Neural cell (in vitro differentiated cells): ENCODE measurements at regions not wholly inside any gene's neighbourhood (a gene's known extent, or its start where the extent isn't known, plus 50 kb on each side); places are given as distances from the start of the nearest gene placed in this dataset.

ENCODE experiments used
- H2AFZ ChIP-seq: fragments of 200-600, 300-800 bp; sonication (generic), shearing (Covaris generic); 2 replicates; pipeline ENCODE4 v1.6.0; 2014; ENCODE audit warnings: low read depth, mild to moderate bottlenecking, antibody characterized with exemption, low read length, moderate library complexity
- H3F3A ChIP-seq: fragments of 200-600 bp; shearing (Covaris generic); 2 replicates; pipeline ENCODE4 v1.6.1; 2016; ENCODE audit warnings: mild to moderate bottlenecking, moderate library complexity, mixed read lengths, antibody characterized with exemption, low read length; ENCODE audit not compliant: insufficient read depth, poor library complexity, severe bottlenecking
- H3K27ac ChIP-seq: fragments of 200-600, 300-800 bp; sonication (generic), shearing (Covaris generic); 2 replicates; pipeline ENCODE4 v1.5.1; 2014; ENCODE audit warnings: mild to moderate bottlenecking, low read length, moderate library complexity
- H3K27me3 ChIP-seq: fragments of 300-800, 200-600 bp; sonication (generic), shearing (Covaris generic); 2 replicates; pipeline ENCODE4 v1.6.0; 2014; ENCODE audit warnings: mild to moderate bottlenecking, low read depth, low read length, moderate library complexity; ENCODE audit not compliant: insufficient read depth
- H3K36me3 ChIP-seq: fragments of 300-800, 200-600 bp; sonication (generic), shearing (Covaris generic); 2 replicates; pipeline ENCODE4 v1.5.1; 2014; ENCODE audit warnings: mild to moderate bottlenecking, antibody characterized with exemption, low read length, moderate library complexity; ENCODE audit not compliant: insufficient read depth
- H3K4me2 ChIP-seq: fragments of 300-800, 200-600 bp; sonication (generic), shearing (Covaris generic); 2 replicates; pipeline ENCODE4 v1.6.0; 2014; ENCODE audit warnings: mild to moderate bottlenecking, low read length
- H3K4me3 ChIP-seq: fragments of 300-800, 200-600 bp; sonication (generic), shearing (Covaris generic); 2 replicates; pipeline ENCODE4 v1.5.1; 2014; ENCODE audit warnings: mild to moderate bottlenecking, low read length, moderate library complexity
- H3K79me2 ChIP-seq: fragments of 200-600 bp; shearing (Covaris generic); replicated peaks from 2 replicates; pipeline ENCODE4 v1.6.0; 2014; ENCODE audit warnings: mild to moderate bottlenecking, low read length, moderate library complexity; ENCODE audit not compliant: insufficient read depth
- H3K9ac ChIP-seq: fragments of 300-800, 200-600 bp; sonication (generic), shearing (Covaris generic); 2 replicates; pipeline ENCODE4 v1.6.1; 2016; ENCODE audit warnings: mild to moderate bottlenecking, low read length, mixed read lengths
- H3K9me2 ChIP-seq: fragments of 200-600 bp; shearing (Covaris generic); 2 replicates; pipeline ENCODE4 v1.6.1; 2016; ENCODE audit warnings: mild to moderate bottlenecking, low read length, mixed read lengths; ENCODE audit not compliant: insufficient read depth
- H3K9me3 ChIP-seq: fragments of 200-600, 300-800 bp; sonication (generic), shearing (Covaris generic); 2 replicates; pipeline ENCODE4 v1.6.1; 2016; ENCODE audit warnings: mild to moderate bottlenecking, mixed run types, low read length, moderate library complexity, mixed read lengths
- H4K20me1 ChIP-seq: fragments of 200-600 bp; shearing (Covaris generic); 2 replicates; pipeline ENCODE4 v1.6.1; 2016; ENCODE audit warnings: mild to moderate bottlenecking, mixed run types; ENCODE audit not compliant: insufficient read depth
- CTCF ChIP-seq: fragments of 450-650 bp; IDR thresholded peaks from 2 replicates; pipeline ENCODE4 v1.5.1; 2014; ENCODE audit warnings: antibody characterized with exemption, mild to moderate bottlenecking, moderate library complexity; ENCODE audit not compliant: poor library complexity, severe bottlenecking
- EP300 ChIP-seq: fragments of 450-650 bp; conservative IDR thresholded peaks from 2 replicates; pipeline ENCODE4 v1.6.1; 2014; ENCODE audit warnings: antibody characterized with exemption, mild to moderate bottlenecking, moderate library complexity; ENCODE audit not compliant: poor library complexity, severe bottlenecking
- EZH2 ChIP-seq: fragments of 200-600, 300-800 bp; shearing (Covaris generic), sonication (generic); IDR thresholded peaks from 2 replicates; pipeline ENCODE4 v1.6.1; 2014; ENCODE audit warnings: antibody characterized with exemption, low read length, borderline replicate concordance, mild to moderate bottlenecking; ENCODE audit not compliant: insufficient read depth, poor library complexity, severe bottlenecking
- MXI1 ChIP-seq: fragments of 450-650 bp; conservative IDR thresholded peaks from 2 replicates; pipeline ENCODE4 v1.6.1; 2014; ENCODE audit warnings: antibody characterized with exemption, mild to moderate bottlenecking; ENCODE audit not compliant: poor library complexity, severe bottlenecking
- POLR2AphosphoS5 ChIP-seq: IDR thresholded peaks from 2 replicates; pipeline ENCODE4 v1.6.1; 2012
- RAD21 ChIP-seq: fragments of 450-650 bp; conservative IDR thresholded peaks from 2 replicates; pipeline ENCODE4 v1.6.1; 2014; ENCODE audit warnings: antibody characterized with exemption, mild to moderate bottlenecking, moderate library complexity
- REST ChIP-seq: IDR thresholded peaks from 2 replicates; pipeline ENCODE4 v1.6.1; 2012; ENCODE audit warnings: borderline replicate concordance
- SMC3 ChIP-seq: fragments of 450-650 bp; conservative IDR thresholded peaks from 2 replicates; pipeline ENCODE4 v1.6.1; 2014; ENCODE audit warnings: antibody characterized with exemption, mild to moderate bottlenecking, moderate library complexity; ENCODE audit not compliant: poor library complexity
- TAF1 ChIP-seq: IDR thresholded peaks from 2 replicates; pipeline ENCODE4 v1.6.1; 2012; ENCODE audit warnings: low read depth

GRCh38 chr21:35952651-35953340 is 107.5 kb downstream of the SETD4 start:
- TF ChIP-seq RAD21 (no peak), REST (no peak), EP300 (no peak), TAF1 (no peak), EZH2 (no peak), POLR2AphosphoS5 (no peak), MXI1 (no peak), SMC3 (no peak)
- Histone ChIP-seq H2AFZ (no peak overlapping the region), H3K4me2 (no peak overlapping the region), H3F3A (no peaks in the 10 kb centered on the region), H4K20me1 (no peaks in the 10 kb centered on the region), H3K27me3 (no peaks in the 10 kb centered on the region), H3K9ac (no peak overlapping the region), H3K9me2 (no peaks in the 10 kb centered on the region), H3K79me2 (no peaks in the 10 kb centered on the region), H3K4me3 (no peak overlapping the region), H3K36me3 (no peaks in the 10 kb centered on the region), H3K27ac (no peak overlapping the region), H3K9me3 (no peaks in the 10 kb centered on the region)

GRCh38 chr21:35948982-35949381 is 111.3 kb downstream of the SETD4 start:
- H2AFZ ChIP-seq: no peak overlapping the region

More at GRCh38 chr21:35948982-35949381, 111.3 kb downstream of the SETD4 start:
- no peak for TF ChIP-seq MXI1
- no peak for TF ChIP-seq CTCF
- no peak for TF ChIP-seq EP300
- TF ChIP-seq REST: no peak
- no peak for TF ChIP-seq SMC3
- TF ChIP-seq EZH2: no peak
- TF ChIP-seq RAD21: no peak
- TF ChIP-seq POLR2AphosphoS5: no peak
- no peak for TF ChIP-seq TAF1
- Histone ChIP-seq H3K27me3 (no peaks in the 10 kb centered on the region), H3K4me3 (no peak overlapping the region), H3K9me2 (no peaks in the 10 kb centered on the region), H3K9ac (no peak overlapping the region), H3K79me2 (no peaks in the 10 kb centered on the region), H3K36me3 (no peaks in the 10 kb centered on the region), H3K4me2 (no peak overlapping the region), H4K20me1 (no peaks in the 10 kb centered on the region), H3K27ac (no peak overlapping the region), H3F3A (no peaks in the 10 kb centered on the region), H3K9me3 (no peaks in the 10 kb centered on the region)
